NCI-H460 (cell line): ENCODE measurements at regions not wholly inside any gene's neighbourhood (a gene's known extent, or its start where the extent isn't known, plus 50 kb on each side); places are given as distances from the start of the nearest gene placed in this dataset.

Experiments
- DNase-seq: peaks from one replicate; pipeline ENCODE4 v3.0.0-alpha.2; 2016; ENCODE audit warnings: low read depth; ENCODE audit errors: extremely low read depth

GRCh38 chr2:198315791-198316630 lies 511.6 kb downstream of the PLCL1 start:
- DNase-seq: no peak

- peak; percentile 56 for DNase-seq
Measured at GRCh38 chr2:198314559-198315153, 510.3 kb downstream of the PLCL1 start.

GRCh38 chr2:198312596-198313483 lies 508.4 kb downstream of the PLCL1 start:
- DNase-seq: no peak

GRCh38 chr2:198311020-198311419 lies 506.6 kb downstream of the PLCL1 start:
- no peak for DNase-seq

- DNase-seq: peak; percentile 68
Measured at GRCh38 chr2:198309673-198310280, 505.4 kb downstream of the PLCL1 start.

GRCh38 chr2:198309081-198309480 lies 504.7 kb downstream of the PLCL1 start:
- no peak for DNase-seq

- DNase-seq: no peak
Measured at GRCh38 chr2:198308368-198308767, 504.0 kb downstream of the PLCL1 start.

- DNase-seq: no peak
Measured at GRCh38 chr2:198307093-198307492, 502.7 kb downstream of the PLCL1 start.

GRCh38 chr2:198304859-198305258 lies 500.5 kb downstream of the PLCL1 start:
- DNase-seq: no peak

- DNase-seq: no peak
Measured at GRCh38 chr2:198297350-198297749, 493.0 kb downstream of the PLCL1 start.

- peak; percentile 54 for DNase-seq
Measured at GRCh38 chr2:198296665-198297308, 492.4 kb downstream of the PLCL1 start.

- DNase-seq: no peak
Measured at GRCh38 chr2:198293281-198293680, 488.9 kb downstream of the PLCL1 start.

- DNase-seq: no peak
Measured at GRCh38 chr2:198289811-198290210, 485.4 kb downstream of the PLCL1 start.

GRCh38 chr2:198287706-198288105 lies 483.3 kb downstream of the PLCL1 start:
- DNase-seq: no peak

GRCh38 chr2:198285216-198285615 lies 480.8 kb downstream of the PLCL1 start:
- DNase-seq: no peak

GRCh38 chr2:198283146-198283545 lies 478.8 kb downstream of the PLCL1 start:
- no peak for DNase-seq

GRCh38 chr2:198282061-198282460 lies 477.7 kb downstream of the PLCL1 start:
- no peak for DNase-seq

- no peak for DNase-seq
Measured at GRCh38 chr2:198280145-198280544, 475.8 kb downstream of the PLCL1 start.

- DNase-seq: no peak
Measured at GRCh38 chr2:198279026-198279425, 474.6 kb downstream of the PLCL1 start.

- DNase-seq: no peak
Measured at GRCh38 chr2:198277181-198277580, 472.8 kb downstream of the PLCL1 start.
